Osteoblast (primary cell): ENCODE measurements at regions not wholly inside any gene's neighbourhood (a gene's known extent, or its start where the extent isn't known, plus 50 kb on each side); places are given as distances from the start of the nearest gene placed in this dataset.

Experiments
- DNase-seq: peaks from one replicate; pipeline ENCODE4 v3.0.0; 2011; ENCODE audit warnings: low spot score, mixed read lengths; ENCODE audit not compliant: insufficient read length; ENCODE audit errors: missing footprints
- H2AFZ ChIP-seq: 2 replicates; pipeline ENCODE4 v1.6.0; 2011; ENCODE audit warnings: mild to moderate bottlenecking, low read length
- H3K27ac ChIP-seq: 2 replicates; pipeline ENCODE4 v1.5.1; 2011; ENCODE audit warnings: mild to moderate bottlenecking, low read depth, low read length, moderate library complexity
- H3K27me3 ChIP-seq: 2 replicates; pipeline ENCODE4 v1.6.0; 2012; ENCODE audit warnings: mild to moderate bottlenecking, control low read depth, inconsistent platforms, low read length, moderate library complexity; ENCODE audit not compliant: insufficient read depth
- H3K36me3 ChIP-seq: 2 replicates; pipeline ENCODE4 v1.5.1; 2011; ENCODE audit warnings: mild to moderate bottlenecking, low read length, control low read depth, moderate library complexity; ENCODE audit not compliant: insufficient read depth
- H3K4me1 ChIP-seq: 2 replicates; pipeline ENCODE4 v1.5.1; 2011; ENCODE audit warnings: mild to moderate bottlenecking, low read length, control low read depth, moderate library complexity; ENCODE audit not compliant: insufficient read depth
- H3K4me2 ChIP-seq: 2 replicates; pipeline ENCODE4 v1.6.0; 2011; ENCODE audit warnings: mild to moderate bottlenecking, low read length; ENCODE audit not compliant: insufficient read depth
- H3K4me3 ChIP-seq: fragments of 200-600 bp; sonication (generic); 3 replicates; pipeline ENCODE4 v1.5.1; 2012; ENCODE audit warnings: mild to moderate bottlenecking, low read length, inconsistent platforms; ENCODE audit not compliant: insufficient read depth
- H3K79me2 ChIP-seq: 2 replicates; pipeline ENCODE4 v1.6.0; 2012; ENCODE audit warnings: mild to moderate bottlenecking, low read length, control low read depth, inconsistent platforms; ENCODE audit not compliant: insufficient read depth
- H3K9me3 ChIP-seq: 2 replicates; pipeline ENCODE4 v1.5.1; 2011; ENCODE audit warnings: low read depth, low read length, control low read depth
- H4K20me1 ChIP-seq: 2 replicates; pipeline ENCODE4 v1.6.0; 2012; ENCODE audit warnings: mild to moderate bottlenecking, low read length, control low read depth; ENCODE audit not compliant: insufficient read depth
- CTCF ChIP-seq: IDR thresholded peaks from 2 replicates; pipeline ENCODE4 v1.5.1; 2011; ENCODE audit warnings: mild to moderate bottlenecking, low read depth, low read length, moderate library complexity; ENCODE audit errors: extremely low read depth

- no peak for TF ChIP-seq CTCF
- Histone ChIP-seq H3K79me2 (no peaks in the 10 kb centered on the region), H3K9me3 (no peaks in the 10 kb centered on the region), H3K36me3 (no peaks in the 10 kb centered on the region), H2AFZ (no peak overlapping the region), H4K20me1 (no peaks in the 10 kb centered on the region), H3K4me1 (no peaks in the 10 kb centered on the region), H3K4me3 (no peak overlapping the region), H3K27ac (no peak overlapping the region), H3K4me2 (no peak overlapping the region), H3K27me3 (no peaks in the 10 kb centered on the region)
- no peak for DNase-seq
These were observed 498.3 kb downstream of the CCSER2 start for GRCh38 chr10:84826704-84827103.

GRCh38 chr10:84829131-84829530 lies 500.7 kb downstream of the CCSER2 start:
- H3K4me3 ChIP-seq: no peak overlapping the region
- no peaks in the 10 kb centered on the region for H3K79me2 ChIP-seq
- no peaks in the 10 kb centered on the region for H3K4me1 ChIP-seq
- no peak overlapping the region for H2AFZ ChIP-seq
- DNase-seq: no peak
- H3K36me3 ChIP-seq: no peaks in the 10 kb centered on the region
- no peaks in the 10 kb centered on the region for H4K20me1 ChIP-seq
- H3K27me3 ChIP-seq: no peaks in the 10 kb centered on the region
- H3K4me2 ChIP-seq: no peak overlapping the region
- TF ChIP-seq CTCF: no peak
- H3K9me3 ChIP-seq: no peaks in the 10 kb centered on the region
- no peak overlapping the region for H3K27ac ChIP-seq

- no peaks in the 10 kb centered on the region for H3K4me1 ChIP-seq
- H3K36me3 ChIP-seq: no peaks in the 10 kb centered on the region
- H3K79me2 ChIP-seq: no peaks in the 10 kb centered on the region
- H4K20me1 ChIP-seq: no peaks in the 10 kb centered on the region
- no peak for TF ChIP-seq CTCF
- DNase-seq: no peak
- H3K4me3 ChIP-seq: no peak overlapping the region
- no peak overlapping the region for H3K27ac ChIP-seq
- H3K9me3 ChIP-seq: no peaks in the 10 kb centered on the region
- H3K27me3 ChIP-seq: no peaks in the 10 kb centered on the region
- H3K4me2 ChIP-seq: no peak overlapping the region
- H2AFZ ChIP-seq: no peak overlapping the region
These were observed 508.8 kb downstream of the CCSER2 start for GRCh38 chr10:84837041-84837812.

- Histone ChIP-seq H2AFZ (no peak overlapping the region), H4K20me1 (no peaks in the 10 kb centered on the region), H3K36me3 (no peaks in the 10 kb centered on the region), H3K4me1 (no peaks in the 10 kb centered on the region), H3K4me2 (no peak overlapping the region), H3K27ac (no peak overlapping the region), H3K9me3 (no peaks in the 10 kb centered on the region), H3K4me3 (no peak overlapping the region), H3K27me3 (no peaks in the 10 kb centered on the region), H3K79me2 (no peaks in the 10 kb centered on the region)
- no peak for TF ChIP-seq CTCF
- DNase-seq: no peak
These were observed 509.5 kb downstream of the CCSER2 start for GRCh38 chr10:84837877-84838276.
